Stimulated activated CD4-positive, alpha-beta T cell treated with anti-CD3 and anti-CD28 coated beads, Interleukin-12 subunit alpha, Interleukin-12 subunit beta, amount 100 ng/mL, for 48 hours (primary cell): ENCODE measurements at regions not wholly inside any gene's neighbourhood (a gene's known extent, or its start where the extent isn't known, plus 50 kb on each side); places are given as distances from the start of the nearest gene placed in this dataset.

ENCODE experiments used
- DNase-seq, 3 donors: peaks; one replicate each; pipeline ENCODE4 v3.0.0-alpha.2; 2020; ENCODE audit warnings: low read depth in 2 of 3, low spot score in 1 of 3

- DNase-seq = no peak
Measured at GRCh38 chr3:43948013-43948412, 257.3 kb downstream of the ABHD5 start.

- no peak for DNase-seq
Measured at GRCh38 chr3:43949594-43949993, 258.9 kb downstream of the ABHD5 start.

DNA sequence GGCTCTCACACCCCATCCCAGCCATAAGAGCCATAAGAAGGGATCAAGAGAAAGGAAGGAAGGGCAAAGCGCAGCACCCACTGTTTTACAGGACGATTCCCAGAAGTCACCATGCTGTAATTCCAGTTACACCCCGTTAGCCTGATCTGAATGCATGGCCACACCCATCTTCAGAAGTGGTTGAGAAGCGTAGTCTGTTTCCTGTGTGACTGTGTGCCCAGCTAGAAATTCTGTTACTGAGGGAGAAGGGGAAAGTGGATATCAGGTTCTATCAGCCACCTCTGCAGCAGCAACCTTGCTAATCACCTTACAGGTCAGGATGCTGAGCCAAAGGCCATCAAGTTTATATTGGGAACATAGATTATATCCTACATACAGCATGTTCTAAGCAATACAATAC lies 260.0 kb downstream of the ABHD5 start:
- no peak for DNase-seq

DNA sequence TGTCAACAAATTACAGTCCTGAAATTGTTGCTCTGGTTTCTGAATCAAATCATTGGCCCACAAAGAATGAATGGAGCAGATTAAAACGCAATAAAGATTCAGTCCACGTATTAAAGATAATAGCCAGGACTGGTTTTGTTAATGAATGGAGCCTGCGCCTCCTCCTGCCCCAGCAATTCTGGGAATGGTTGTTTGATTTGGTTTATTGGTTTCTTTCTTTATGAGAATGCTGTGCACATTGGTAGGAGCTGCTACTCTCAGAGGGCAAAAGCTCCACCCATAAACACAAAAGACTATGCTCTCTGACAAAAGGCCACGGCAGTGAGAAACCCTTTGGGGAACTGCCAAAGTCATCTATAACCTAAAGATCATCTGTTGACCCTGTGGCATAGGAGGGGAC lies 261.1 kb downstream of the ABHD5 start:
- no peak for DNase-seq

DNA sequence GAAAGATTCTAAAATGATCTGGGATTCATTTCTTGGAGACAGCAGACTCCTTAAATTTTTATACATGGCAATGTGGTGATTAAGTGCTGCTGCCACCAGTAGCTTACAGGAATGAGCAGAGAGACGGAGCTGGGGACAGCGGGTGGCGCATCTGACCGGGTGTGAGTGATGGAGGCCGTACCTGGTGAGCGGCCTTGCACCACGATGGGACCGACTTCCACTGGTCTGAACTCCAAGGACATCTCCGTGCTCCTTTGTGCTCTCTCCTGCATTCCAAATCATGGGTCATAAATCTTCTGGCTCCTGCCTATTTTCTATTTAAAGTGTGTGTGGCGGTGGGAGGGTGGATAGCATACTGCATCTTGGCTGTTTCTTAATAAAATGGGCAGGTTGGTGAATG lies 262.6 kb downstream of the ABHD5 start:
- DNase-seq = no peak

GRCh38 chr3:43953814-43954692 lies 263.3 kb downstream of the ABHD5 start:
- no peak for DNase-seq

DNA sequence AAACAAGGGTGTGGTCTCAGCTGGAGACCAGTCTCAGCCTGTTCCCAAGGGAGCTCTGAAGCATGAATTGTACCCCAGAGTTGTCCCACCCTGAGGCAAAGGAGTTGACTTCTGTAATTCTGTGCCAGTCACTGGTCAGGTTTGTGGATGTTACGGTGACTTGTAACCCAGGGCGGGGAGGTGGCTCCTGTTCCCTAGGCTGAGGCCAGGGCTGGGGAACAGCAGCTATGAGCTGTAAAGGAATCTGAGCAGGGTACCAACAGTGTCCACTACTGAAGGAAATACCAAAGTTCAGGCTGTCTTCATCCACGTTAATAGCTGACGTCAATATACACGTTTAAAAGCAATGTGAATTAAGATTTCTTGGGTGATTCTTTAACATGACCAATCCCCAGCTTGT lies 266.2 kb downstream of the ABHD5 start:
- no peak for DNase-seq

DNA sequence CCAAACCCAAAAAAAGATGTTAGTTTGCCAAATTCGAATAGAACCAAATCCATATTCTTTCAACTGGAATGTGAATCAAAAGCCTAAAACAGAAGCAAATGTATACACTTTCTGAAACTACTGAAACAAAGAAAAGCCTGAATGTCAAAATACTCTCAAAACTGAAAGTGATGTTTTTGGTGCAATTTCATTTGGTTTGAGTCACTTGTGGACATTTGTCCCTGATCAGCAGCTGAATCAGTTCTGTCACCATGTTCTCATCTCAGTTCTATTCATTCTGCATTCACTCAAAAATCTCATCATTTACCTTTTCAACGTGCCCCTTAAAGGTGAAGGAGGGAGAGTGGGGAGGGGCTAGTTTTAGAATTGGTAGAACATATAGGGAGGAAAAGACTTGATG lies 266.8 kb downstream of the ABHD5 start:
- DNase-seq = no peak

DNA sequence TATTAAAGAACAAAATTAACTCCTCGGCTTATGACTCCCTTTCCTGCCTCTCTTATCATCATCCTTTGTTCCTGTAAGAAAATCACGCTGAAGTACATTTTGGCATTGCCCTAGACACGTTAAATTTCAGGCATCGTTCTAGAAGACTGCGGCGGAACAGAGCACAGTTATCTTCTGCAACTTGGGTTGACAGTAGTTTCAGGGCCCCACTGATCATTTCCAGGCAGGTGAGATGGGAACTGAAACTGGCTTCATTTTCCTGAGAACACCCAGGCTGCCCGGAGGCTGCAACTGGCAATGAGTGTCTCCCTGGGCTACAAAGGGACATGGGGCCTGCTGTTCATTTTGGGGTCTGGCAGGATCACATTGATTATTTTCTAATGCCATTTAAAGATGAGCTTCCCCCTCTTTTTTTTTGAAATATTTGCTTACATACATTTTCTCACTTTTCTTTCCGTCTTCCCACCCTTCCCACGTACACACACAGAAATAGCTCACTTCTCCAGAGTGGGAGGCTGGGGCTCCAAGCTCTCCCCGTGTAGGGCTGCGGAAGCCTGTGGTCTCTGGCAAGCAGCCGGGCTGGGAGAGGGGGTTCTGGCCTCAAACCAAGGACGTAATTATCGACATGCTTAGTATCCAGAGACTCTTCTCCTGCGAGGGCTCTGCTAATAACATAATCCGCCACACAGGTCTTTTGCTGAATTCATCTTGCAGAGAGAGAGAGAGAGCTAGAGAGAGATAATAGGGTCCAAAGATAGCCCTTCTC lies 267.4 kb downstream of the ABHD5 start:
- DNase-seq = no peak

- DNase-seq = no peak
Measured at GRCh38 chr3:43958973-43959372, 268.2 kb downstream of the ABHD5 start.

- DNase-seq = no peak
Measured at GRCh38 chr3:43959498-43960447, 269.0 kb downstream of the ABHD5 start.

- DNase-seq = no peak
Measured at GRCh38 chr3:43960448-43960840, 269.7 kb downstream of the ABHD5 start.

- no peak for DNase-seq
Measured at GRCh38 chr3:43962043-43962442, 271.3 kb downstream of the ABHD5 start.

- no peak for DNase-seq
Measured at GRCh38 chr3:43963208-43963607, 272.5 kb downstream of the ABHD5 start.

DNA sequence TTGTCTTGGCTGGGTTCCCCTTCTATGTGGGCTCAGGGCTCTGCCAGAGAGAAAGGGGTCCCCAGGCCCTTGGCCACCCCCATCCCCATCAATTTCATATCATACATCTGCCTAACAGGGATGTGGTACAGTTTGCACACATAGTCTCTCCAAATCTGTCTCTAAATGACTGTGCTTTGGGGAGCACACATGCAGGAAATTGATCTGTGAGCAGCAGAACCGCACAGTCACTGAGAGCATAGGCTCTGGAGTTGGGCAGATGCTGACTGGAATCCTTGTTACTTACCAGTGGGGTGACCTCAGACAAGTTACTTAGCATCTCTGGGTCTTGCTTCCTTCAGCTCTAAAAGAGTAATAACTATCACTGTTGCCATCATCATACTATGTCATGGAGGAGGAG lies 273.9 kb downstream of the ABHD5 start:
- no peak for DNase-seq

GRCh38 chr3:43965656-43966055 lies 274.9 kb downstream of the ABHD5 start:
- no peak for DNase-seq

- DNase-seq = no peak
Measured at GRCh38 chr3:43966126-43966525, 275.4 kb downstream of the ABHD5 start.

- no peak for DNase-seq
Measured at GRCh38 chr3:43966530-43966929, 275.2 kb upstream of the TOPAZ1 start.

DNA sequence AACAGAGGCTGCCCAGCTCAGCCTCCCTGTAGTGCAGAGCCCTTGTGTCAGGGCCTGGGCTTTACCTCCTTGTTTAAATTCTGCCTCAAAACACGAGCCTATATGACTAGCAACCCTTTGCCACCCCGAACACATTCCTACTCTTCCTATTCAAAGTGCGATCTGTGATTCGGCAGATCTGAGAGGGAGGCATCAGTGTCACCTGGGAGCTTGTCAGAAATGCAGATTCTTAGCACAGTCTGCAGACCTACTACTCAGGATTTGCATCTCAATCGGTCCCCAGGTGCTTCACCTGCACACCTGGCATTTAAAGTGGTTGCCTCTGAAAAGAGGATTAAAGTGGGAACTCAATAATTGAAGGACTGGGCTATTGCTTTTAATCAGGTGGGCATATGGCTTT lies 273.2 kb upstream of the TOPAZ1 start:
- no peak for DNase-seq

GRCh38 chr3:43969944-43970343 lies 271.7 kb upstream of the TOPAZ1 start:
- no peak for DNase-seq

DNA sequence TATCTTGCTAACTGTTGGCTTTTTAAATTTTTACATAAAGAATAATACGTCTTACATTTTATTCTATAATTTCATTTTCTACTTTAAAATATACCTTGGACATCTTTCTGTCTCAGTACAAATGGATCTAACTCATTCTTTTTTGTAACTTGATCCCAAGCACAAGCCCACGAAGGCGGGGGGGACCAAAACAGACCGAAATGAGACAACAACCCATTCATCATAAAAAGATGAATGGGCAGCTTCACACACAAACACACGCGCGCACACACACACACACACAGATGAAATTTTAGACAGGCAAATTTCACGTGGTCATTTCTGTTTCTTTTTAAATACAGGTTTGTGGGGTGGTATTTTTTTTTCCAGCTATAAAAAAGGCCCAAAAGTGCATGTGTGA lies 271.3 kb upstream of the TOPAZ1 start:
- no peak for DNase-seq
